ENCODE measurements at regions not wholly inside any gene's neighbourhood (a gene's known extent, or its start where the extent isn't known, plus 50 kb on each side); places are given as distances from the start of the nearest gene placed in this dataset.

- no peak for DNase-seq
These were observed 537.9 kb downstream of the CD83 start for GRCh38 chr6:14655201-14656061.

GRCh38 chr6:14656078-14656521 lies 538.5 kb downstream of the CD83 start:
- DNase-seq, result peak in 2 of 6 experiments; percentile 2 to 15

GRCh38 chr6:14656649-14657048 lies 539.1 kb downstream of the CD83 start:
- DNase-seq, result no peak

- DNase-seq, result no peak
These were observed 540.5 kb downstream of the CD83 start for GRCh38 chr6:14658030-14658429.

GRCh38 chr6:14658886-14659561 lies 541.5 kb downstream of the CD83 start:
- no peak for DNase-seq

GRCh38 chr6:14659841-14660240 lies 542.3 kb downstream of the CD83 start:
- DNase-seq, result no peak

GRCh38 chr6:14660806-14661579 lies 543.4 kb downstream of the CD83 start:
- DNase-seq, result peak; percentile 5 to 62 (median 44)

- no peak for DNase-seq
These were observed 544.1 kb downstream of the CD83 start for GRCh38 chr6:14661691-14662090.

- DNase-seq, result peak in 4 of 6 experiments; percentile 12 to 51 (median 38)
These were observed 546.6 kb downstream of the CD83 start for GRCh38 chr6:14664112-14664601.

- DNase-seq, result peak in 1 of 6 experiments; percentile 21
These were observed 547.2 kb downstream of the CD83 start for GRCh38 chr6:14664621-14665315.

GRCh38 chr6:14665827-14666724 lies 548.5 kb downstream of the CD83 start:
- no peak for DNase-seq

GRCh38 chr6:14670806-14671205 lies 553.2 kb downstream of the CD83 start:
- DNase-seq, result no peak

GRCh38 chr6:14671261-14671681 lies 553.7 kb downstream of the CD83 start:
- DNase-seq, result no peak

GRCh38 chr6:14671937-14672336 lies 554.4 kb downstream of the CD83 start:
- no peak for DNase-seq

- DNase-seq, result no peak
These were observed 555.6 kb downstream of the CD83 start for GRCh38 chr6:14673201-14673600.

- DNase-seq, result no peak
These were observed 556.9 kb downstream of the CD83 start for GRCh38 chr6:14674458-14674857.

GRCh38 chr6:14674867-14675648 lies 557.5 kb downstream of the CD83 start:
- DNase-seq, result no peak

GRCh38 chr6:14676064-14676463 lies 558.5 kb downstream of the CD83 start:
- DNase-seq, result no peak

- no peak for DNase-seq
These were observed 559.6 kb downstream of the CD83 start for GRCh38 chr6:14676977-14677781.

Data from stimulated activated naive CD4-positive, alpha-beta T cell (primary cell).